ENCODE measurements at regions not wholly inside any gene's neighbourhood (a gene's known extent, or its start where the extent isn't known, plus 50 kb on each side); places are given as distances from the start of the nearest gene placed in this dataset.

GRCh38 chr4:133003169-133003568 is 145.9 kb upstream of the PCDH10 start:
- no peak overlapping the region for H3K4me3 ChIP-seq (replicated peaks in 1 of 3; ENCODE audit: insufficient read depth in 1 of 3, low read depth in 2 of 3, low read length in 3 of 3)
- H3K79me2 ChIP-seq (ENCODE audit: insufficient read depth, low read length) = no peaks in the 10 kb centered on the region
- FAIRE-seq (no peak), ATAC-seq (peak; percentile 88), DNase-seq (ENCODE audit: low spot score) (peak; percentile 16)
- no peak overlapping the region for H3K27ac ChIP-seq (ENCODE audit: extremely low read length, insufficient read depth, low read length)
- H3K36me3 ChIP-seq (replicated peaks in 1 of 2; ENCODE audit: control insufficient read depth in 1 of 2, insufficient read depth in 2 of 2, low read length in 2 of 2) = no peaks in the 10 kb centered on the region
- no TSS peak for BruUV-seq (replicated peaks)
- ChIA-PET POLR2A (no interaction called here), CTCF (ENCODE audit: low intra/inter-chr PET ratio, low total read pairs) (no interaction called here)
- intact Hi-C loops (cut with micrococcal nuclease; ENCODE audit: unreplicated experiment) = no loop called here
- no peak for TF ChIP-seq ZFAT (CRISPR knock-in tag; conservative IDR thresholded peaks at IDR 0.05)
- TF ChIP-seq ARHGAP35 (CRISPR knock-in tag; IDR thresholded peaks at IDR 0.05; ENCODE audit: borderline replicate concordance) = no peak
- TF ChIP-seq TERF1 (CRISPR knock-in tag; IDR thresholded peaks at IDR 0.05) = no peak
- TF ChIP-seq ZNF331 (CRISPR knock-in tag; IDR thresholded peaks at IDR 0.05) = peak; percentile 67; the same call in 1 of the 2 replicates
- peak; percentile 38; the same call in 1 of the 2 replicates for TF ChIP-seq MAX (IDR thresholded peaks at IDR 0.05)
- no peak for TF ChIP-seq ZNF512B (CRISPR knock-in tag; IDR thresholded peaks at IDR 0.05; ENCODE audit: borderline replicate concordance)
- H2AFZ ChIP-seq (ENCODE audit: low read length) = no peak overlapping the region
- 1% methylated on average over 6 of the region's 6 CpGs for WGBS (ENCODE audit: low lambda C conversion rate)
- H4K20me1 ChIP-seq (ENCODE audit: insufficient read depth, low read length) = no peaks in the 10 kb centered on the region
- no peaks in the 10 kb centered on the region for H3K27me3 ChIP-seq (ENCODE audit: control insufficient read depth in 1 of 2, insufficient read depth in 2 of 2, low read length in 2 of 2)
- H3K4me1 ChIP-seq (ENCODE audit: insufficient read depth, low read length) = no peaks in the 10 kb centered on the region
- no peak overlapping the region for H3K9ac ChIP-seq (ENCODE audit: insufficient read depth, low read depth, low read length)
- H3K9me3 ChIP-seq (ENCODE audit: low read length) = no peaks in the 10 kb centered on the region
- in situ Hi-C loops (cut with HindIII; ENCODE audit: extremely low pct_ligation_motif_present, low pct_unique_long_range_greater_than_20kb) = no loop called here
- 0 out of 2 replicates have a peak overlapping the region, but pooled peaks have one; percentile 33 for H3K4me2 ChIP-seq (ENCODE audit: low read depth, low read length)

All from HepG2 (cell line).